Uterus (tissue), 2 donors: ENCODE measurements at regions not wholly inside any gene's neighbourhood (a gene's known extent, or its start where the extent isn't known, plus 50 kb on each side); places are given as distances from the start of the nearest gene placed in this dataset.

Experiments
- CTCF ChIP-seq, 4 experiments: fragments of 200-600 bp in 2 of 4; fragments of 450-650 bp in 2 of 4; sonication (generic) in 2 of 4; IDR thresholded peaks; one replicate each; pipeline ENCODE4 v1.5.1; 2016 to 2019; ENCODE audit warnings: antibody characterized with exemption in 4 of 4, mild to moderate bottlenecking in 2 of 4, moderate library complexity in 1 of 4
- POLR2A ChIP-seq, 2 donors: fragments of 450-650 bp; IDR thresholded peaks; one replicate each; pipeline ENCODE4 v1.6.1; 2016; ENCODE audit warnings: antibody characterized with exemption in 2 of 2, mild to moderate bottlenecking in 1 of 2, moderate library complexity in 1 of 2

GRCh38 chr7:13822678-13823077 lies 166.8 kb downstream of the ETV1 start:
- TF ChIP-seq POLR2A (IDR thresholded peaks at IDR 0.05) (no peak), CTCF (IDR thresholded peaks at IDR 0.05) (no peak)
